ENCODE measurements at regions not wholly inside any gene's neighbourhood (a gene's known extent, or its start where the extent isn't known, plus 50 kb on each side); places are given as distances from the start of the nearest gene placed in this dataset.

- no peak for DNase-seq
Measured at GRCh38 chr9:81480828-81481604, 208.3 kb downstream of the TLE1 start.

- peak; percentile 58 for DNase-seq
Measured at GRCh38 chr9:81479573-81479972, 209.8 kb downstream of the TLE1 start.

GRCh38 chr9:81477669-81478068 is 211.7 kb downstream of the TLE1 start:
- no peak for DNase-seq

- DNase-seq, result no peak
Measured at GRCh38 chr9:81476813-81477490, 212.4 kb downstream of the TLE1 start.

- no peak for DNase-seq
Measured at GRCh38 chr9:81474792-81475191, 214.6 kb downstream of the TLE1 start.

- no peak for DNase-seq
Measured at GRCh38 chr9:81474125-81474524, 215.2 kb downstream of the TLE1 start.

GRCh38 chr9:81473708-81474107 is 215.6 kb downstream of the TLE1 start:
- DNase-seq, result no peak

GRCh38 chr9:81473206-81473605 is 216.1 kb downstream of the TLE1 start:
- no peak for DNase-seq

- DNase-seq, result peak; percentile 6
Measured at GRCh38 chr9:81472701-81473100, 216.6 kb downstream of the TLE1 start.

- DNase-seq, result no peak
Measured at GRCh38 chr9:81470864-81471263, 218.5 kb downstream of the TLE1 start.

- no peak for DNase-seq
Measured at GRCh38 chr9:81468084-81468595, 221.2 kb downstream of the TLE1 start.

- DNase-seq, result no peak
Measured at GRCh38 chr9:81466981-81467380, 222.4 kb downstream of the TLE1 start.

- DNase-seq, result no peak
Measured at GRCh38 chr9:81465468-81466011, 223.8 kb downstream of the TLE1 start.

GRCh38 chr9:81462801-81463200 is 226.5 kb downstream of the TLE1 start:
- DNase-seq, result no peak

GRCh38 chr9:81461196-81461595 is 228.2 kb downstream of the TLE1 start:
- DNase-seq, result no peak

GRCh38 chr9:81460693-81461092 is 228.7 kb downstream of the TLE1 start:
- DNase-seq, result no peak

GRCh38 chr9:81459591-81459990 is 229.8 kb downstream of the TLE1 start:
- DNase-seq, result no peak

- DNase-seq, result no peak
Measured at GRCh38 chr9:81456431-81457006, 232.8 kb downstream of the TLE1 start.

GRCh38 chr9:81455462-81456219 is 233.7 kb downstream of the TLE1 start:
- peak; percentile 22 for DNase-seq

GRCh38 chr9:81445331-81445921 is 243.9 kb downstream of the TLE1 start:
- DNase-seq, result no peak

- DNase-seq, result no peak
Measured at GRCh38 chr9:81431641-81432040, 257.7 kb downstream of the TLE1 start.

GRCh38 chr9:81430727-81431126 is 258.6 kb downstream of the TLE1 start:
- DNase-seq, result no peak
